ENCODE measurements at regions not wholly inside any gene's neighbourhood (a gene's known extent, or its start where the extent isn't known, plus 50 kb on each side); places are given as distances from the start of the nearest gene placed in this dataset.

DNA sequence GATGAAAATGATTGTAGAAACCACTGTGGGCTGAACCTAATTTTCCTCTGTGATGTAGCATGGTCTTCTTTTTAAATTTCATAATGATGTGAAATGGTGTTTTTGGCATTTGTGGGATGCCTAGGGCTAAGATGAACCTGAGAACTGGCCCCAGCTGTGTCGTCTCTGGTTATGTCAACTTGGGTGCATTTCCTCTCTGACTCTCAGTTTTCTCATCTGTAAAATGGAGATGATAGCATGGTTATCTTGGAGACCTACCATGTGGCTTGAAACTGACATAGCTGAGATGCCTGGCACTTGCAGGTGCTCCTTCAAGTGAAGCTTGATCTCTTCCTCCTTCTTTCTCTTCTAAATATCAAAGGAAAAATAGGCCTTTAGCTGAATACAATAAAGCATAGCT, 77.8 kb downstream of the BOD1 start:
- 33% methylated on average over 1 of the region's 1 CpG for WGBS (ENCODE audit: low lambda C conversion rate)
- no peak for DNase-seq
- POLR2A ChIA-PET = no interaction called here

More for the DNA sequence above, 77.8 kb downstream of the BOD1 start:
- TF ChIP-seq, protein P1, sequence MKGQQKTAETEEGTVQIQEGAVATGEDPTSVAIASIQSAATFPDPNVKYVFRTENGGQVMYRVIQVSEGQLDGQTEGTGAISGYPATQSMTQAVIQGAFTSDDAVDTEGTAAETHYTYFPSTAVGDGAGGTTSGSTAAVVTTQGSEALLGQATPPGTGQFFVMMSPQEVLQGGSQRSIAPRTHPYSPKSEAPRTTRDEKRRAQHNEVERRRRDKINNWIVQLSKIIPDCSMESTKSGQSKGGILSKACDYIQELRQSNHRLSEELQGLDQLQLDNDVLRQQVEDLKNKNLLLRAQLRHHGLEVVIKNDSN (IDR thresholded peaks at IDR 0.05; ENCODE audit: borderline replicate concordance, low read depth) = no peak
- TF ChIP-seq TEAD4 (IDR thresholded peaks at IDR 0.05; ENCODE audit: borderline replicate concordance, insufficient read depth) = no peak
- no peak for TF ChIP-seq JUND (IDR thresholded peaks at IDR 0.05)
- TF ChIP-seq NFIC (IDR thresholded peaks at IDR 0.05; ENCODE audit: borderline replicate concordance) = no peak
- TF ChIP-seq TCF12 (IDR thresholded peaks at IDR 0.05) = no peak
- TF ChIP-seq EP300 (IDR thresholded peaks at IDR 0.05; ENCODE audit: borderline replicate concordance in 1 of 2, low read depth in 1 of 2, low read length in 1 of 2) = no peak
- TF ChIP-seq RXRA (IDR thresholded peaks at IDR 0.05; ENCODE audit: borderline replicate concordance, low read depth) = no peak
- TF ChIP-seq, protein P2, sequence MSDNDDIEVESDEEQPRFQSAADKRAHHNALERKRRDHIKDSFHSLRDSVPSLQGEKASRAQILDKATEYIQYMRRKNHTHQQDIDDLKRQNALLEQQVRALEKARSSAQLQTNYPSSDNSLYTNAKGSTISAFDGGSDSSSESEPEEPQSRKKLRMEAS (IDR thresholded peaks at IDR 0.05; ENCODE audit: low read depth) = no peak
- TF ChIP-seq TAF1 (IDR thresholded peaks at IDR 0.05; ENCODE audit: borderline replicate concordance, low read depth, low read length) = no peak
- no peak for TF ChIP-seq FOXM1 (IDR thresholded peaks at IDR 0.05; ENCODE audit: low read depth)
- TF ChIP-seq, protein P3, sequence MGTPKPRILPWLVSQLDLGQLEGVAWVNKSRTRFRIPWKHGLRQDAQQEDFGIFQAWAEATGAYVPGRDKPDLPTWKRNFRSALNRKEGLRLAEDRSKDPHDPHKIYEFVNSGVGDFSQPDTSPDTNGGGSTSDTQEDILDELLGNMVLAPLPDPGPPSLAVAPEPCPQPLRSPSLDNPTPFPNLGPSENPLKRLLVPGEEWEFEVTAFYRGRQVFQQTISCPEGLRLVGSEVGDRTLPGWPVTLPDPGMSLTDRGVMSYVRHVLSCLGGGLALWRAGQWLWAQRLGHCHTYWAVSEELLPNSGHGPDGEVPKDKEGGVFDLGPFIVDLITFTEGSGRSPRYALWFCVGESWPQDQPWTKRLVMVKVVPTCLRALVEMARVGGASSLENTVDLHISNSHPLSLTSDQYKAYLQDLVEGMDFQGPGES (IDR thresholded peaks at IDR 0.05; ENCODE audit: low read depth, low read length) = no peak
- TF ChIP-seq CHD2 (IDR thresholded peaks at IDR 0.05; ENCODE audit: low read length, partially characterized antibody) = no peak
- TF ChIP-seq ELF1 (IDR thresholded peaks at IDR 0.05) = no peak
- TF ChIP-seq, protein P4, sequence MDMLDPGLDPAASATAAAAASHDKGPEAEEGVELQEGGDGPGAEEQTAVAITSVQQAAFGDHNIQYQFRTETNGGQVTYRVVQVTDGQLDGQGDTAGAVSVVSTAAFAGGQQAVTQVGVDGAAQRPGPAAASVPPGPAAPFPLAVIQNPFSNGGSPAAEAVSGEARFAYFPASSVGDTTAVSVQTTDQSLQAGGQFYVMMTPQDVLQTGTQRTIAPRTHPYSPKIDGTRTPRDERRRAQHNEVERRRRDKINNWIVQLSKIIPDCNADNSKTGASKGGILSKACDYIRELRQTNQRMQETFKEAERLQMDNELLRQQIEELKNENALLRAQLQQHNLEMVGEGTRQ (IDR thresholded peaks at IDR 0.05; ENCODE audit: borderline replicate concordance, low read depth, low read length) = no peak
- no peak for TF ChIP-seq RAD21 (IDR thresholded peaks at IDR 0.05; ENCODE audit: low read length)
- TF ChIP-seq, protein P5, sequence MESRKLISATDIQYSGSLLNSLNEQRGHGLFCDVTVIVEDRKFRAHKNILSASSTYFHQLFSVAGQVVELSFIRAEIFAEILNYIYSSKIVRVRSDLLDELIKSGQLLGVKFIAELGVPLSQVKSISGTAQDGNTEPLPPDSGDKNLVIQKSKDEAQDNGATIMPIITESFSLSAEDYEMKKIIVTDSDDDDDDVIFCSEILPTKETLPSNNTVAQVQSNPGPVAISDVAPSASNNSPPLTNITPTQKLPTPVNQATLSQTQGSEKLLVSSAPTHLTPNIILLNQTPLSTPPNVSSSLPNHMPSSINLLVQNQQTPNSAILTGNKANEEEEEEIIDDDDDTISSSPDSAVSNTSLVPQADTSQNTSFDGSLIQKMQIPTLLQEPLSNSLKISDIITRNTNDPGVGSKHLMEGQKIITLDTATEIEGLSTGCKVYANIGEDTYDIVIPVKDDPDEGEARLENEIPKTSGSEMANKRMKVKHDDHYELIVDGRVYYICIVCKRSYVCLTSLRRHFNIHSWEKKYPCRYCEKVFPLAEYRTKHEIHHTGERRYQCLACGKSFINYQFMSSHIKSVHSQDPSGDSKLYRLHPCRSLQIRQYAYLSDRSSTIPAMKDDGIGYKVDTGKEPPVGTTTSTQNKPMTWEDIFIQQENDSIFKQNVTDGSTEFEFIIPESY (IDR thresholded peaks at IDR 0.05; ENCODE audit: borderline replicate concordance, low read depth) = no peak
- TF ChIP-seq GABPA (IDR thresholded peaks at IDR 0.05; ENCODE audit: low read depth) = no peak
- Histone ChIP-seq H3K27me3 (ENCODE audit: insufficient read depth) (no peaks in the 10 kb centered on the region), H4K20me1 (ENCODE audit: insufficient read depth) (no peaks in the 10 kb centered on the region), H3F3A (replicated peaks; ENCODE audit: insufficient read depth) (no peaks in the 10 kb centered on the region), H3K27ac (ENCODE audit: low read depth in 2 of 2, low read length in 1 of 2) (no peak overlapping the region), H3K4me2 (no peak overlapping the region), H3K79me2 (ENCODE audit: insufficient read depth) (no peaks in the 10 kb centered on the region), H3K4me3 (ENCODE audit: low read depth in 2 of 2, low read length in 1 of 2) (no peak overlapping the region), H3K9me2 (no peaks in the 10 kb centered on the region), H3K9ac (no peak overlapping the region), H3K36me3 (replicated peaks in 1 of 2; ENCODE audit: control insufficient read depth in 1 of 2, insufficient read depth in 2 of 2, low read length in 1 of 2) (no peaks in the 10 kb centered on the region), H3K4me1 (ENCODE audit: control insufficient read depth in 1 of 2, insufficient read depth in 2 of 2, low read depth in 1 of 2, low read length in 1 of 2) (no peaks in the 10 kb centered on the region), H2AFZ (ENCODE audit: low read depth) (no peak overlapping the region), H3K9me3 (no peaks in the 10 kb centered on the region)
- CTCF ChIA-PET = interaction anchor here (1.2 to 1.6 kb wide), 2 partner anchors 14 to 245 kb away, joined by 3 to 4 read pairs; no protein-coding TSS in a partner anchor
